IMR-90 (cell line): ENCODE measurements at regions not wholly inside any gene's neighbourhood (a gene's known extent, or its start where the extent isn't known, plus 50 kb on each side); places are given as distances from the start of the nearest gene placed in this dataset.
A peak's percentile ranks its signal among the peaks of the same experiment; 100 is the strongest.

Source experiments
- ATAC-seq: fragments of 200-7000 bp; cut with Tn5 transposase; 2 replicates; pipeline ENCODE4 v1.9.1; 2020; ENCODE audit warnings: low read depth, mild to moderate bottlenecking, moderate library complexity
- BruUV-seq: library from RNA; stranded (reverse); fragments of 400-500 nt; replicated peaks from 2 replicates; lab custom pipeline; 2021; lab: Mats Ljungman, UMichigan
- CTCF ChIA-PET: fragments of 300-600 bp; formaldehyde crosslinking; extraction: SDS; loops from one replicate; lab custom pipeline; 2021; ENCODE audit warnings: antibody characterized with exemption; lab: Yijun Ruan, JAX
- POLR2A ChIA-PET: fragments of 300-600 bp; sonication (Branson Sonifier 250); formaldehyde crosslinking; loops from one replicate; lab custom pipeline; 2022; ENCODE audit warnings: antibody characterized with exemption; ENCODE audit not compliant: unreplicated experiment; lab: Charles Lee
- DNase-seq: peaks from one replicate; pipeline ENCODE4 v3.0.0; 2013
- H2AFZ ChIP-seq: replicated peaks from 2 replicates; pipeline ENCODE3; 2013; ENCODE audit warnings: low read length, mild to moderate bottlenecking; ENCODE audit not compliant: poor library complexity
- H2AK5ac ChIP-seq: 2 replicates; pipeline ENCODE4 v1.6.1; 2013; ENCODE audit warnings: low read depth, low read length, inconsistent platforms
- H2AK9ac ChIP-seq: replicated peaks from 2 replicates; pipeline ENCODE3; 2013; ENCODE audit warnings: mild to moderate bottlenecking, low read depth, low read length, moderate library complexity; ENCODE audit not compliant: poor library complexity
- H2BK120ac ChIP-seq: 2 replicates; pipeline ENCODE4 v1.6.1; 2013; ENCODE audit warnings: low read depth, low read length, inconsistent platforms
- H2BK15ac ChIP-seq: 3 replicates; pipeline ENCODE4 v1.6.1; 2013; ENCODE audit warnings: low read depth, low read length, inconsistent platforms
- H2BK20ac ChIP-seq: 2 replicates; pipeline ENCODE4 v1.6.1; 2013; ENCODE audit warnings: low read depth, mild to moderate bottlenecking, inconsistent platforms, low read length, moderate library complexity
- H2BK5ac ChIP-seq: 2 replicates; pipeline ENCODE4 v1.6.1; 2013; ENCODE audit warnings: mild to moderate bottlenecking, low read depth, low read length, inconsistent platforms; ENCODE audit not compliant: poor library complexity, severe bottlenecking
- H3K14ac ChIP-seq: replicated peaks from 2 replicates; pipeline ENCODE4 v1.6.1; 2013; ENCODE audit warnings: low read depth, low read length, inconsistent platforms
- H3K18ac ChIP-seq: 2 replicates; pipeline ENCODE4 v1.6.1; 2013; ENCODE audit warnings: low read depth, low read length, control low read depth
- H3K23ac ChIP-seq: 2 replicates; pipeline ENCODE4 v1.6.1; 2013; ENCODE audit warnings: low read depth, low read length, inconsistent platforms
- H3K27ac ChIP-seq: 2 replicates; pipeline ENCODE4 v1.5.1; 2013; ENCODE audit warnings: mild to moderate bottlenecking, control low read depth, low read length; ENCODE audit not compliant: insufficient read depth
- H3K27me3 ChIP-seq: 2 replicates; pipeline ENCODE4 v1.6.1; 2013; ENCODE audit warnings: low read length; ENCODE audit not compliant: control insufficient read depth, insufficient read depth
- H3K36me3 ChIP-seq: 2 replicates; pipeline ENCODE4 v1.6.1; 2013; ENCODE audit warnings: low read length, mixed read lengths; ENCODE audit not compliant: control insufficient read depth, insufficient read depth
- H3K4ac ChIP-seq: 2 replicates; pipeline ENCODE4 v1.6.1; 2013; ENCODE audit warnings: low read depth, low read length, inconsistent platforms
- H3K4me1 ChIP-seq: 2 replicates; pipeline ENCODE4 v1.6.1; 2013; ENCODE audit warnings: low read length, mixed read lengths; ENCODE audit not compliant: control insufficient read depth, insufficient read depth
- H3K4me2 ChIP-seq: 2 replicates; pipeline ENCODE4 v1.6.1; 2013; ENCODE audit warnings: low read depth, mild to moderate bottlenecking, control low read depth, low read length, moderate library complexity
- H3K4me3 ChIP-seq: 2 replicates; pipeline ENCODE4 v1.5.1; 2013; ENCODE audit warnings: low read depth, mild to moderate bottlenecking, control low read depth, low read length, moderate library complexity; ENCODE audit not compliant: insufficient read depth
- H3K56ac ChIP-seq: 2 replicates; pipeline ENCODE4 v1.6.1; 2013; ENCODE audit warnings: low read length, inconsistent platforms; ENCODE audit not compliant: insufficient read depth; ENCODE audit errors: extremely low read depth
- H3K79me1 ChIP-seq, 2 experiments: 2 replicates each; pipeline ENCODE4 v1.6.1; 2013; ENCODE audit warnings: low read length in 2 of 2, inconsistent platforms in 1 of 2, low read depth in 1 of 2
- H3K9ac ChIP-seq: 2 replicates; pipeline ENCODE4 v1.6.1; 2013; ENCODE audit warnings: low read depth, low read length, control low read depth
- H3K9me1 ChIP-seq: 2 replicates; pipeline ENCODE4 v1.6.1; 2013; ENCODE audit warnings: low read length, inconsistent platforms; ENCODE audit not compliant: insufficient read depth
- H3K9me3 ChIP-seq: 2 replicates; pipeline ENCODE4 v1.6.1; 2013; ENCODE audit warnings: low read length; ENCODE audit not compliant: control insufficient read depth, insufficient read depth
- H4K20me1 ChIP-seq: 2 replicates; pipeline ENCODE4 v1.6.1; 2013; ENCODE audit warnings: low read length, inconsistent platforms; ENCODE audit not compliant: insufficient read depth
- H4K5ac ChIP-seq: 2 replicates; pipeline ENCODE4 v1.6.1; 2013; ENCODE audit warnings: mild to moderate bottlenecking, low read depth, low read length, control low read depth
- H4K8ac ChIP-seq, 2 experiments: 2 replicates each; pipeline ENCODE4 v1.6.1; 2013; ENCODE audit warnings: low read depth in 2 of 2, low read length in 2 of 2, control low read depth in 1 of 2, inconsistent platforms in 1 of 2
- H4K91ac ChIP-seq: 2 replicates; pipeline ENCODE4 v1.6.1; 2013; ENCODE audit warnings: low read depth, low read length, inconsistent platforms; ENCODE audit not compliant: insufficient read depth
- BHLHE40 ChIP-seq: fragments of 150-350 bp; IDR thresholded peaks from 2 replicates; pipeline ENCODE4 v1.6.1; 2016; ENCODE audit warnings: mild to moderate bottlenecking, low read depth, low read length
- MXI1 ChIP-seq: IDR thresholded peaks from 2 replicates; pipeline ENCODE4 v1.6.1; 2012; ENCODE audit warnings: low read depth, mild to moderate bottlenecking, low read length, moderate library complexity, borderline replicate concordance
- NFE2L2 ChIP-seq: fragments of 150-350 bp; IDR thresholded peaks from 2 replicates; pipeline ENCODE4 v1.6.1; 2016; ENCODE audit warnings: low read depth, mild to moderate bottlenecking, low read length
- RAD21 ChIP-seq: IDR thresholded peaks from 2 replicates; pipeline ENCODE4 v1.6.1; 2012; ENCODE audit warnings: low read length, improper control_type of control experiment
- RCOR1 ChIP-seq: IDR thresholded peaks from 2 replicates; pipeline ENCODE4 v1.6.1; 2012; ENCODE audit warnings: mild to moderate bottlenecking, low read length, improper control_type of control experiment; ENCODE audit not compliant: insufficient replicate concordance
- RFX5 ChIP-seq: IDR thresholded peaks from 2 replicates; pipeline ENCODE4 v1.8.0; 2012; ENCODE audit warnings: low read depth, mild to moderate bottlenecking, low read length, moderate library complexity
- USF2 ChIP-seq: fragments of 150-350 bp; IDR thresholded peaks from 2 replicates; pipeline ENCODE4 v1.6.1; 2017; ENCODE audit warnings: mild to moderate bottlenecking, antibody characterized with exemption, low read length, low read depth
- WGBS, 2 experiments: methylation state at CpG; one replicate each; pipeline versions ENCODE4 v1.1.5 to v1.1.7; 2013; ENCODE audit warnings: missing lambda C conversion rate in 2 of 2; ENCODE audit not compliant: insufficient read length in 1 of 2; ENCODE audit errors: extremely low coverage in 2 of 2; 5-methylcytosine and 5-hydroxymethylcytosine counted together
- dilution Hi-C: fragments of 300-500 bp; cut with HindIII; formaldehyde crosslinking; loops from one replicate; pipeline ENCODE4 v1.14.3; 2018; ENCODE audit warnings: low sequenced_read_pairs; ENCODE audit not compliant: unreplicated experiment
- in situ Hi-C: fragments of 300-500 bp; cut with MboI; formaldehyde crosslinking; loops from 3 replicates; pipeline ENCODE4 v1.14.3; 2019; ENCODE audit warnings: low sequenced_read_pairs, inconsistent platforms, mixed read lengths
- intact Hi-C: fragments of 100-400 bp; cut with micrococcal nuclease; formaldehyde crosslinking; loops from 2 replicates; pipeline ENCODE4 v1.10.0; 2022

GRCh38 chr9:89755821-89756220 lies 151.0 kb downstream of the GADD45G start:
- intact Hi-C loops, result no loop called here
- H4K20me1 ChIP-seq, result no peaks in the 10 kb centered on the region
- ATAC-seq, result no peak

More at GRCh38 chr9:89755821-89756220, 151.0 kb downstream of the GADD45G start:
- Histone ChIP-seq H3K14ac (no peak overlapping the region), H3K9ac (no peak overlapping the region), H3K18ac (no peak overlapping the region), H2BK120ac (no peak overlapping the region), H2AK9ac (no peak overlapping the region), H2AFZ (no peak overlapping the region), H3K9me3 (no peaks in the 10 kb centered on the region), H4K91ac (no peak overlapping the region), H3K4me1 (no peaks in the 10 kb centered on the region), H2BK15ac (no peak overlapping the region), H3K27ac (no peak overlapping the region), H3K9me1 (no peaks in the 10 kb centered on the region), H2BK20ac (no peak overlapping the region), H3K4me2 (no peak overlapping the region), H2AK5ac (no peak overlapping the region), H3K27me3 (no peaks in the 10 kb centered on the region; the same call in 1 of the 2 replicates), H3K4ac (no peak overlapping the region), H3K4me3 (no peak overlapping the region), H4K8ac (no peak overlapping the region), H3K36me3 (no peaks in the 10 kb centered on the region), H4K5ac (no peak overlapping the region), H3K23ac (no peak overlapping the region), H3K79me1 (no peaks in the 10 kb centered on the region), H2BK5ac (no peak overlapping the region), H3K56ac (no peak overlapping the region)
- no TSS peak for BruUV-seq
- in situ Hi-C loops, result no loop called here
- TF ChIP-seq MXI1, result no peak
- TF ChIP-seq RCOR1, result no peak
- TF ChIP-seq USF2, result no peak
- TF ChIP-seq NFE2L2, result no peak
- no peak for TF ChIP-seq BHLHE40
- no peak for TF ChIP-seq RFX5
- no peak for TF ChIP-seq RAD21
- peak; percentile 18 for DNase-seq
- POLR2A ChIA-PET, result no interaction called here
- no CpG with 5 or more reads among the region's 9 CpGs for WGBS, 2 experiments
- CTCF ChIA-PET, result no interaction called here
- dilution Hi-C loops, result no loop called here
